Keratinocyte (primary cell): ENCODE measurements at regions not wholly inside any gene's neighbourhood (a gene's known extent, or its start where the extent isn't known, plus 50 kb on each side); places are given as distances from the start of the nearest gene placed in this dataset.

Experiments
- DNase-seq: peaks from one replicate; pipeline ENCODE4 v3.0.0-alpha.2; 2011; ENCODE audit warnings: low read depth, missing footprints, low spot score
- FAIRE-seq: peaks from 2 replicates; lab custom pipeline; 2011; peaks lifted over from hg19 to GRCh38; lab: Jason Lieb, UNC
- H2AFZ ChIP-seq: 2 replicates; pipeline ENCODE4 v1.6.0; 2012; ENCODE audit warnings: low read length, control low read depth, inconsistent platforms; ENCODE audit not compliant: control insufficient read depth
- H3K27ac ChIP-seq: 2 replicates; pipeline ENCODE4 v1.5.1; 2011; ENCODE audit warnings: low read length; ENCODE audit not compliant: control insufficient read depth, insufficient read depth
- H3K27me3 ChIP-seq: 3 replicates; pipeline ENCODE4 v1.6.0; 2011; ENCODE audit warnings: low read length; ENCODE audit not compliant: control insufficient read depth, insufficient read depth; ENCODE audit errors: extremely low read depth
- H3K36me3 ChIP-seq, 2 experiments: 2 replicates in 1 of 2; 3 replicates in 1 of 2; pipeline ENCODE4 v1.5.1; 2011; ENCODE audit warnings: low read length in 2 of 2, mild to moderate bottlenecking in 1 of 2; ENCODE audit not compliant: control insufficient read depth in 2 of 2, insufficient read depth in 2 of 2; ENCODE audit errors: extremely low read depth in 1 of 2
- H3K4me1 ChIP-seq: 3 replicates; pipeline ENCODE4 v1.5.1; 2011; ENCODE audit warnings: low read length; ENCODE audit not compliant: control insufficient read depth, insufficient read depth; ENCODE audit errors: extremely low read depth
- H3K4me2 ChIP-seq: 3 replicates; pipeline ENCODE4 v1.6.0; 2011; ENCODE audit warnings: low read depth, low read length; ENCODE audit not compliant: control insufficient read depth, insufficient read depth; ENCODE audit errors: extremely low read depth
- H3K4me3 ChIP-seq, 3 experiments: fragments of 200-600 bp in 1 of 3; sonication (generic) in 1 of 3; 2 replicates in 2 of 3; 3 replicates in 1 of 3; pipeline ENCODE4 v1.5.1; 2011 to 2016; ENCODE audit warnings: low read length in 3 of 3, mild to moderate bottlenecking in 3 of 3, control low read depth in 2 of 3, inconsistent platforms in 1 of 3, low read depth in 1 of 3, mixed read lengths in 1 of 3, mixed run types in 1 of 3, moderate library complexity in 1 of 3; ENCODE audit not compliant: control insufficient read depth in 2 of 3, insufficient read depth in 2 of 3; ENCODE audit errors: extremely low read depth in 1 of 3
- H3K79me2 ChIP-seq: 2 replicates; pipeline ENCODE4 v1.6.0; 2012; ENCODE audit warnings: low read length; ENCODE audit not compliant: control insufficient read depth, insufficient read depth
- H3K9ac ChIP-seq: 3 replicates; pipeline ENCODE4 v1.6.0; 2011; ENCODE audit warnings: low read length; ENCODE audit not compliant: control insufficient read depth, insufficient read depth; ENCODE audit errors: extremely low read depth
- H3K9me1 ChIP-seq: 3 replicates; pipeline ENCODE4 v1.6.0; 2011; ENCODE audit warnings: low read length; ENCODE audit not compliant: control insufficient read depth, insufficient read depth; ENCODE audit errors: extremely low read depth
- H3K9me3 ChIP-seq: 2 replicates; pipeline ENCODE4 v1.5.1; 2012; ENCODE audit warnings: low read depth, low read length; ENCODE audit not compliant: control insufficient read depth
- H4K20me1 ChIP-seq: 3 replicates; pipeline ENCODE4 v1.6.0; 2011; ENCODE audit warnings: low read length; ENCODE audit not compliant: control insufficient read depth, insufficient read depth; ENCODE audit errors: extremely low read depth
- CTCF ChIP-seq, 3 experiments: IDR thresholded peaks in 1 of 3; conservative IDR thresholded peaks in 1 of 3; optimal IDR thresholded peaks in 1 of 3; 2 replicates in 2 of 3; 3 replicates in 1 of 3; pipeline versions ENCODE3 to v1.5.1; 2011; ENCODE audit warnings: low read length in 3 of 3, mild to moderate bottlenecking in 3 of 3, moderate library complexity in 2 of 3, control low read depth in 1 of 3, inconsistent platforms in 1 of 3; ENCODE audit not compliant: insufficient read depth in 2 of 3; ENCODE audit errors: extremely low read depth in 1 of 3
- EZH2 ChIP-seq: IDR thresholded peaks from one replicate; pipeline ENCODE4 v1.6.1; 2012; ENCODE audit warnings: inconsistent platforms, mild to moderate bottlenecking, low read length, moderate library complexity
- dilution Hi-C: fragments of 300-500 bp; cut with MboI; formaldehyde crosslinking; loops from one replicate; pipeline ENCODE4 v1.7.0; 2020; ENCODE audit warnings: low sequenced_read_pairs; ENCODE audit not compliant: extremely low pct_ligation_motif_present

- H3K27ac ChIP-seq, result no peak overlapping the region
- no peaks in the 10 kb centered on the region for H3K79me2 ChIP-seq
- FAIRE-seq (no peak), DNase-seq (no peak)
- no peak overlapping the region for H3K4me3 ChIP-seq
- no peaks in the 10 kb centered on the region for H4K20me1 ChIP-seq
- dilution Hi-C loops, result no loop called here
- H3K9me1 ChIP-seq, result no peaks in the 10 kb centered on the region
- peaks cover 6% of the 10 kb centered on the region for H3K27me3 ChIP-seq
- H3K4me1 ChIP-seq, result no peaks in the 10 kb centered on the region
- TF ChIP-seq CTCF (optimal IDR thresholded peaks at IDR 0.05 in 1 of 3, IDR thresholded peaks at IDR 0.05 in 1 of 3, conservative IDR thresholded peaks at IDR 0.05 in 1 of 3; ENCODE audit: extremely low read depth in 1 of 3, insufficient read depth in 2 of 3, low read length in 3 of 3) (no peak), EZH2 (no peak)
- no peak overlapping the region for H2AFZ ChIP-seq
- no peak overlapping the region for H3K9ac ChIP-seq
- H3K9me3 ChIP-seq, result peaks cover 1% of the 10 kb centered on the region
- no peaks in the 10 kb centered on the region for H3K36me3 ChIP-seq
- H3K4me2 ChIP-seq, result no peak overlapping the region
These were observed 175.6 kb upstream of the IRX3 start for GRCh38 chr16:54462151-54462651.

- dilution Hi-C loops, result no loop called here
- no peak for FAIRE-seq
- Histone ChIP-seq H3K9me3 (peaks cover 1% of the 10 kb centered on the region), H3K9me1 (no peaks in the 10 kb centered on the region), H3K4me1 (no peaks in the 10 kb centered on the region), H3K36me3 (no peaks in the 10 kb centered on the region), H3K4me2 (no peak overlapping the region), H3K9ac (no peak overlapping the region), H2AFZ (no peak overlapping the region), H4K20me1 (no peaks in the 10 kb centered on the region), H3K4me3 (no peak overlapping the region), H3K27me3 (peaks cover 9% of the 10 kb centered on the region), H3K27ac (no peak overlapping the region), H3K79me2 (no peaks in the 10 kb centered on the region)
- TF ChIP-seq CTCF (optimal IDR thresholded peaks at IDR 0.05 in 1 of 3, IDR thresholded peaks at IDR 0.05 in 1 of 3, conservative IDR thresholded peaks at IDR 0.05 in 1 of 3; ENCODE audit: extremely low read depth in 1 of 3, insufficient read depth in 2 of 3, low read length in 3 of 3) (no peak), EZH2 (no peak)
- no peak for DNase-seq
These were observed 173.8 kb upstream of the IRX3 start for GRCh38 chr16:54460263-54460860.
